SH-SY5Y (cell line): ENCODE measurements at regions not wholly inside any gene's neighbourhood (a gene's known extent, or its start where the extent isn't known, plus 50 kb on each side); places are given as distances from the start of the nearest gene placed in this dataset.

Source experiments
- GATA2 ChIP-seq: IDR thresholded peaks from 2 replicates; pipeline ENCODE4 v1.6.1; 2011; ENCODE audit warnings: mild to moderate bottlenecking, low read depth, low read length
- GATA3 ChIP-seq: IDR thresholded peaks from 2 replicates; pipeline ENCODE4 v1.6.1; 2011; ENCODE audit warnings: low read depth, mild to moderate bottlenecking, low read length, moderate library complexity

DNA sequence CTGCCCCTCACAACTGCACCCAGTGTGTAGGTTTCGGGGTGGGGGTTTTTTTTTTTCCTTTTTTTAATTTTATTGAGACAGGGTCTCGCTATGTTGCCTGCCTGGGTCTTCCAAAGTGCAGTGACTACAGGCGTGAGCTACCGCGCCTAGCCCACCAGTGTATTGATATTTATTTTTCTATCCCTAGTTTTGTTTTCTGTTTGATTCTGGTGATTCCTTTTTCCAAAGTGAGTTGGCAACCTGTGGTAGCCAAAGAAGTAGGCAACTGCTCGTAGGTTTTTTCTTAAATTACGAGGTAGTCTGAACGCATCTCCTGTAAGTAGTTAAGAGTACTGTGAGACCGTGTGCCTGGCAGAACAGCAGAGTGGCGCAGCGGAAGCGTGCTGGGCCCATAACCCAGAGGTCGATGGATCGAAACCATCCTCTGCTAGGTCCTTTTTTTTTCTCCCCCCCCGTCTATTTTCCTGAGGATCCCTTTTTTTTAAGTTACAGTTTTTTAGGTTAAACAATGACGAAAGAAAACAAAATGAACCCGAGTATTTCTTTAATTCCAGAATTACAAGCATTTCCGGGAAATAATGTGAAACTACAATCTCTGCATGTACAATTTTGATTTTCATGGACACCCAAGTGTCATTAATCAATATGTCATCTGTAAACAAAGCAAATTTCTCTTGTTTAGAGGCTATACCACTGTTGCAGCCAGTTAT, 78.7 kb upstream of the BTN3A2 start:
- TF ChIP-seq GATA2: no peak
- TF ChIP-seq GATA3: no peak
